ENCODE measurements at regions not wholly inside any gene's neighbourhood (a gene's known extent, or its start where the extent isn't known, plus 50 kb on each side); places are given as distances from the start of the nearest gene placed in this dataset.
A peak's percentile ranks its signal among the peaks of the same experiment; 100 is the strongest.

- Histone ChIP-seq H3K36me3 (no peaks in the 10 kb centered on the region), H3K27ac (replicated peaks) (no peak overlapping the region), H3K27me3 (ENCODE audit: low read depth) (peaks cover 31% of the 10 kb centered on the region), H3K9me3 (replicated peaks) (no peaks in the 10 kb centered on the region), H3K4me3 (no peak overlapping the region), H3K4me1 (no peaks in the 10 kb centered on the region)
- TF ChIP-seq CTCF (IDR thresholded peaks at IDR 0.05; ENCODE audit: borderline replicate concordance): no peak
- intact Hi-C loops (cut with micrococcal nuclease): no loop called here
- DNase-seq: no peak
Measured at GRCh38 chr22:19639610-19640135, 74.6 kb upstream of the SEPTIN5 start.

GRCh38 chr22:19640306-19640705, 74.0 kb upstream of the SEPTIN5 start:
- Histone ChIP-seq H3K27me3 (ENCODE audit: low read depth) (peaks cover 38% of the 10 kb centered on the region), H3K4me1 (no peaks in the 10 kb centered on the region), H3K36me3 (no peaks in the 10 kb centered on the region), H3K27ac (replicated peaks) (no peak overlapping the region), H3K9me3 (replicated peaks) (no peaks in the 10 kb centered on the region), H3K4me3 (no peak overlapping the region)
- intact Hi-C loops (cut with micrococcal nuclease): no loop called here
- TF ChIP-seq CTCF (IDR thresholded peaks at IDR 0.05; ENCODE audit: borderline replicate concordance): no peak
- no peak for DNase-seq

DNA sequence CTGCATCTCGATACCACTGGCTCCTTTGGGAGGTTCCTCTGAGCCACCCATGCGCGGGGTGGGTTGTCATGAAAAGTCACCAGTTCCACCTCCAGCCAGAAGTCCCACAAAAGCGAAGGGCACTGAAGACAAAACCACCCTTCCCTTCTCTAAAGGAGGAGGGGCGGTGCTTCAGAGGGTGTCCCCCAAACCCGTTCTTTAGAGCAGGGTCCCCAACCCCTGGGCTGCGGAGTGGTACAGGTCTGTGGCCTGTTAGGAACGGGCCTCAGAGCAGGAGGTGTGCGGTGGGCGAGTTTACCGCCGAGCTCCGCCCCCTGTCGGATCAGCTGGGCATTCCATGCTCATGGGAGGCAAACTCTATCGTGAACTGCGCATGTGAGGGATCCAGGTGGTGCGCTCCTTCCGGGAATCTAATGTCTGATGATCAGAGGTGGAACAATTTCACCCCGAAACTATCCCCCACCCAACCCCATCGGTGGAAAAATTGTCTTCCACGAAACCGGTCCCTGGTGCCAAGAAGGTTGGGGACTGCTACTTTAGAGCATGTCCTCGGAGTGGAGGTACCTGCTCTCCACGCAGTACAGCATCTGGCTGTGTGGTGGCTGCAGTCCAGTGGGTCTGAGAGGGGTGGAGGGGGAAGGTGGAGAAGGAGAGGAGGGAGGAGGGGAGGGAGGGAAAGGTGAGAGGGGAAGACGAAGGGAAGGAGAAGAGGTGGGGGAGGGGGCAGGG, 72.9 kb upstream of the SEPTIN5 start:
- no peaks in the 10 kb centered on the region for H3K9me3 ChIP-seq (replicated peaks)
- TF ChIP-seq CTCF (IDR thresholded peaks at IDR 0.05; ENCODE audit: borderline replicate concordance): peak; percentile 46
- H3K27me3 ChIP-seq (ENCODE audit: low read depth): peaks cover 48% of the 10 kb centered on the region
- DNase-seq: no peak
- no peak overlapping the region for H3K27ac ChIP-seq (replicated peaks)
- H3K4me1 ChIP-seq: no peaks in the 10 kb centered on the region
- no peak overlapping the region for H3K4me3 ChIP-seq
- intact Hi-C loops (cut with micrococcal nuclease): no loop called here
- H3K36me3 ChIP-seq: no peaks in the 10 kb centered on the region

DNA sequence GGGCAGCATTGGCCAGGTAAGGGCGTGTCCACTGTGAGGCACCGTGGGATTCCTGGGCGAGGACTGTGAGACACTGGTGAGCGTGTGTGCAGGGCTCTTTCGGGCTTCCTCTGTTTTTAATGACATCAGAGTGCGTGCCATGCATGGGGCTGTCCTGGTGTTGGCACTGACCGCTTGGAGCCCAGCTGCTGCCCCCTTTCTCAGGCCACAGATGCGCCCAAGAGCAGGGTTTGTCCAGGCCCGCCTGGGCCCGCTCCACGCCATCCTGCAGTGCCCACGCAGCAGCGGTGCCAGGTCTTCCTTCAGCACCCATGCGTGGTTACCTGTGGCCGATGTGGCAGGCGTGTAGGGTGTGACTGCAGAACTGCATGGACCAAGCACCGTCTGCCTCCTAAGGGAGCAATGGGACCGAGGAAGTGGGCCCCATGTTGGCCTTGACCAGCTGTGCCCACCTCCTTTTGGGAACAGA, 72.3 kb upstream of the SEPTIN5 start:
- H3K27me3 ChIP-seq (ENCODE audit: low read depth): peaks cover 49% of the 10 kb centered on the region
- TF ChIP-seq CTCF (IDR thresholded peaks at IDR 0.05; ENCODE audit: borderline replicate concordance): no peak
- no peak for DNase-seq

GRCh38 chr22:19643448-19644313, 70.6 kb upstream of the SEPTIN5 start:
- no peak overlapping the region for H3K4me3 ChIP-seq
- no peaks in the 10 kb centered on the region for H3K36me3 ChIP-seq
- peaks cover 19% of the 10 kb centered on the region for H3K9me3 ChIP-seq (replicated peaks)
- intact Hi-C loops (cut with micrococcal nuclease): no loop called here
- H3K27me3 ChIP-seq (ENCODE audit: low read depth): peaks cover 49% of the 10 kb centered on the region
- H3K4me1 ChIP-seq: no peaks in the 10 kb centered on the region
- no peak overlapping the region for H3K27ac ChIP-seq (replicated peaks)
- TF ChIP-seq CTCF (IDR thresholded peaks at IDR 0.05; ENCODE audit: borderline replicate concordance): no peak
- no peak for DNase-seq

More for the DNA sequence above, 72.3 kb upstream of the SEPTIN5 start:
- H3K4me3 ChIP-seq: no peak overlapping the region
- no peaks in the 10 kb centered on the region for H3K36me3 ChIP-seq
- intact Hi-C loops (cut with micrococcal nuclease): no loop called here
- H3K4me1 ChIP-seq: no peaks in the 10 kb centered on the region
- no peak overlapping the region for H3K27ac ChIP-seq (replicated peaks)
- H3K9me3 ChIP-seq (replicated peaks): peaks cover 4% of the 10 kb centered on the region
